Muscle of arm (tissue), 1 donor: ENCODE measurements at regions not wholly inside any gene's neighbourhood (a gene's known extent, or its start where the extent isn't known, plus 50 kb on each side); places are given as distances from the start of the nearest gene placed in this dataset.
"Not testable (repeated sequence)": the region's sequence is repeated elsewhere in the genome, so short reads cannot be mapped to it uniquely, and the experiment has no call there.

ENCODE experiments used
- DNase-seq: peaks from one replicate; pipeline ENCODE4 v3.0.0-alpha.2; 2013

GRCh38 chr2:239819974-239820555 lies 205.1 kb downstream of the NDUFA10 start:
- DNase-seq, result no peak

- DNase-seq, result no peak
Measured at GRCh38 chr2:239819091-239819973, 205.8 kb downstream of the NDUFA10 start.

GRCh38 chr2:239818531-239819011 lies 206.6 kb downstream of the NDUFA10 start:
- DNase-seq, result no peak

GRCh38 chr2:239818086-239818485 lies 207.1 kb downstream of the NDUFA10 start:
- DNase-seq, result no peak

GRCh38 chr2:239817468-239818031 lies 207.6 kb downstream of the NDUFA10 start:
- DNase-seq, result not testable (repeated sequence)

GRCh38 chr2:239816576-239817467 lies 208.3 kb downstream of the NDUFA10 start:
- no peak for DNase-seq

GRCh38 chr2:239815671-239816070 lies 209.5 kb downstream of the NDUFA10 start:
- no peak for DNase-seq

- no peak for DNase-seq
Measured at GRCh38 chr2:239814861-239815601, 210.1 kb downstream of the NDUFA10 start.

GRCh38 chr2:239814116-239814860 lies 210.9 kb downstream of the NDUFA10 start:
- peak; percentile 83 for DNase-seq

- no peak for DNase-seq
Measured at GRCh38 chr2:239813261-239814115, 211.7 kb downstream of the NDUFA10 start.

GRCh38 chr2:239811806-239812560 lies 213.2 kb downstream of the NDUFA10 start:
- no peak for DNase-seq

- DNase-seq, result peak; percentile 91
Measured at GRCh38 chr2:239811111-239811781, 213.9 kb downstream of the NDUFA10 start.

- DNase-seq, result no peak
Measured at GRCh38 chr2:239809391-239809790, 215.8 kb downstream of the NDUFA10 start.

- DNase-seq, result no peak
Measured at GRCh38 chr2:239807568-239807967, 217.6 kb downstream of the NDUFA10 start.

- no peak for DNase-seq
Measured at GRCh38 chr2:239806758-239807434, 218.2 kb downstream of the NDUFA10 start.

- no peak for DNase-seq
Measured at GRCh38 chr2:239806276-239806675, 218.9 kb downstream of the NDUFA10 start.

- DNase-seq, result no peak
Measured at GRCh38 chr2:239805414-239805813, 219.7 kb downstream of the NDUFA10 start.

GRCh38 chr2:239805043-239805329 lies 220.2 kb downstream of the NDUFA10 start:
- DNase-seq, result no peak
